Head of caudate nucleus (tissue), 42 donors: ENCODE measurements at regions not wholly inside any gene's neighbourhood (a gene's known extent, or its start where the extent isn't known, plus 50 kb on each side); places are given as distances from the start of the nearest gene placed in this dataset.
"Not testable (repeated sequence)": the region's sequence is repeated elsewhere in the genome, so short reads cannot be mapped to it uniquely, and the experiment has no call there.

Experiments used
- DNase-seq, 42 donors: peaks; one replicate each; pipeline versions ENCODE4 v3.0.0 to v3.0.0-alpha.2; 2020 to 2021; ENCODE audit warnings: mixed read lengths in 7 of 42
- intact Hi-C: fragments of 100-400 bp; cut with DNase I; formaldehyde crosslinking; loops from one replicate; pipeline ENCODE4 v1.15.0; 2022

GRCh38 chr6:2611092-2611491 is 139.6 kb downstream of the MYLK4 start:
- DNase-seq, result no peak
- intact Hi-C loops, result no loop called here

- DNase-seq, result no peak
- intact Hi-C loops, result no loop called here
Observed at GRCh38 chr6:2608503-2608902, 142.2 kb downstream of the MYLK4 start.

- intact Hi-C loops, result no loop called here
- DNase-seq, result no peak
Observed at GRCh38 chr6:2600363-2600762, 150.4 kb downstream of the MYLK4 start.

GRCh38 chr6:2599817-2600216 is 150.9 kb downstream of the MYLK4 start:
- intact Hi-C loops, result no loop called here
- no peak for DNase-seq

GRCh38 chr6:2598867-2599266 is 151.9 kb downstream of the MYLK4 start:
- DNase-seq, result no peak
- intact Hi-C loops, result no loop called here

- no peak for DNase-seq
- intact Hi-C loops, result no loop called here
Observed at GRCh38 chr6:2597991-2598390, 152.7 kb downstream of the MYLK4 start.

GRCh38 chr6:2597457-2597856 is 153.3 kb downstream of the MYLK4 start:
- intact Hi-C loops, DNase-seq: not testable (repeated sequence)

- DNase-seq, result no peak
- intact Hi-C loops, result no loop called here
Observed at GRCh38 chr6:2596222-2596621, 154.5 kb downstream of the MYLK4 start.

GRCh38 chr6:2594868-2595267 is 155.9 kb downstream of the MYLK4 start:
- intact Hi-C loops, result no loop called here
- DNase-seq, result no peak

- no peak for DNase-seq
- intact Hi-C loops, result no loop called here
Observed at GRCh38 chr6:2593167-2593566, 157.6 kb downstream of the MYLK4 start.

- intact Hi-C loops, result no loop called here
- DNase-seq, result no peak
Observed at GRCh38 chr6:2589171-2589661, 161.5 kb downstream of the MYLK4 start.

GRCh38 chr6:2583459-2583858 is 167.3 kb downstream of the MYLK4 start:
- intact Hi-C loops, result no loop called here
- no peak for DNase-seq

- intact Hi-C loops, result no loop called here
- no peak for DNase-seq
Observed at GRCh38 chr6:2582268-2582667, 168.5 kb downstream of the MYLK4 start.

- no peak for DNase-seq
- intact Hi-C loops, result no loop called here
Observed at GRCh38 chr6:2581611-2582010, 169.1 kb downstream of the MYLK4 start.

GRCh38 chr6:2581011-2581410 is 169.7 kb downstream of the MYLK4 start:
- no peak for DNase-seq
- intact Hi-C loops, result no loop called here

GRCh38 chr6:2579804-2580570 is 170.7 kb downstream of the MYLK4 start:
- intact Hi-C loops, result no loop called here
- DNase-seq, result no peak

GRCh38 chr6:2579241-2579761 is 171.4 kb downstream of the MYLK4 start:
- intact Hi-C loops, result no loop called here
- DNase-seq, result no peak

GRCh38 chr6:2578767-2579166 is 172.0 kb downstream of the MYLK4 start:
- intact Hi-C loops, result no loop called here
- DNase-seq, result no peak

GRCh38 chr6:2576499-2576898 is 174.2 kb downstream of the MYLK4 start:
- intact Hi-C loops, result no loop called here
- no peak for DNase-seq

GRCh38 chr6:2575236-2575635 is 175.5 kb downstream of the MYLK4 start:
- DNase-seq, result no peak
- intact Hi-C loops, result no loop called here

GRCh38 chr6:2569420-2569819 is 181.3 kb downstream of the MYLK4 start:
- intact Hi-C loops, DNase-seq: not testable (repeated sequence)
